C4-2B (cell line): ENCODE measurements at regions not wholly inside any gene's neighbourhood (a gene's known extent, or its start where the extent isn't known, plus 50 kb on each side); places are given as distances from the start of the nearest gene placed in this dataset.

Experiments used
- ZFX ChIP-seq: fragments of 450-650 bp; IDR thresholded peaks from 2 replicates; pipeline ENCODE4 v1.6.1; 2017
- TF ChIP-seq, protein P1 (sequence below): fragments of 450-650 bp; conservative IDR thresholded peaks from 2 replicates; pipeline ENCODE4 v1.5.1; 2017; ENCODE audit warnings: mild to moderate bottlenecking

GRCh38 chr18:39749154-39749553 is 2183.6 kb upstream of the CELF4 start:
- TF ChIP-seq, protein P1, sequence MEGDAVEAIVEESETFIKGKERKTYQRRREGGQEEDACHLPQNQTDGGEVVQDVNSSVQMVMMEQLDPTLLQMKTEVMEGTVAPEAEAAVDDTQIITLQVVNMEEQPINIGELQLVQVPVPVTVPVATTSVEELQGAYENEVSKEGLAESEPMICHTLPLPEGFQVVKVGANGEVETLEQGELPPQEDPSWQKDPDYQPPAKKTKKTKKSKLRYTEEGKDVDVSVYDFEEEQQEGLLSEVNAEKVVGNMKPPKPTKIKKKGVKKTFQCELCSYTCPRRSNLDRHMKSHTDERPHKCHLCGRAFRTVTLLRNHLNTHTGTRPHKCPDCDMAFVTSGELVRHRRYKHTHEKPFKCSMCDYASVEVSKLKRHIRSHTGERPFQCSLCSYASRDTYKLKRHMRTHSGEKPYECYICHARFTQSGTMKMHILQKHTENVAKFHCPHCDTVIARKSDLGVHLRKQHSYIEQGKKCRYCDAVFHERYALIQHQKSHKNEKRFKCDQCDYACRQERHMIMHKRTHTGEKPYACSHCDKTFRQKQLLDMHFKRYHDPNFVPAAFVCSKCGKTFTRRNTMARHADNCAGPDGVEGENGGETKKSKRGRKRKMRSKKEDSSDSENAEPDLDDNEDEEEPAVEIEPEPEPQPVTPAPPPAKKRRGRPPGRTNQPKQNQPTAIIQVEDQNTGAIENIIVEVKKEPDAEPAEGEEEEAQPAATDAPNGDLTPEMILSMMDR: no peak
- no peak for TF ChIP-seq ZFX
